ENCODE measurements at regions not wholly inside any gene's neighbourhood (a gene's known extent, or its start where the extent isn't known, plus 50 kb on each side); places are given as distances from the start of the nearest gene placed in this dataset.

DNA sequence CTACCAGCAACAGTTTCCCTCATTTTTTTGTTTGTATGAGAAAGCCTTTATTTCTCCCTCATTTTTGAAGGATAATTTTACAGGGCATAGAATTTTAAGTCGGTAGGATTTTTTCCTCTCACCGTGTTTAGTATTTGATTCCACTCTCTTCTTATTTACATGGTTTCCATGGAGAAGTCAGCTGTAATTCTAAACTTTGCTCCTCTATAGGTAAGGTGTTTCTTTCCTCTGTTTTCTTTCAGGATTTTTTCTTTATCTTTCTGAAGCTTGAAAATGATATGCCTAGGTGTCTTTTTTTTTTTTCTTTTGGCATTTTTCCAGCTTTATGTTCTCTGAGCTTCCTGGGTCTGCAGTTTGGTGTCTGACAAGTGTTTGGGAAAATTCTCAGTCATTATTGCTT is 75.6 kb upstream of the ETV6 start:
- TF ChIP-seq EZH2 (IDR thresholded peaks at IDR 0.05; ENCODE audit: low read length, missing control alignments) (no peak), CTCF (conservative IDR thresholded peaks at IDR 0.05 in 1 of 2, IDR thresholded peaks at IDR 0.05 in 1 of 2; ENCODE audit: low read depth in 1 of 2, low read length in 2 of 2) (no peak)
